ENCODE measurements at regions not wholly inside any gene's neighbourhood (a gene's known extent, or its start where the extent isn't known, plus 50 kb on each side); places are given as distances from the start of the nearest gene placed in this dataset.

- TF ChIP-seq CTCF (IDR thresholded peaks at IDR 0.05) (no peak), ZFX (IDR thresholded peaks at IDR 0.05; ENCODE audit: borderline replicate concordance) (no peak)
Measured at GRCh38 chr3:72655131-72655551, 193.1 kb downstream of the SHQ1 start.
